Panc1 (cell line): ENCODE measurements at regions not wholly inside any gene's neighbourhood (a gene's known extent, or its start where the extent isn't known, plus 50 kb on each side); places are given as distances from the start of the nearest gene placed in this dataset.

Experiments used
- ATAC-seq: fragments of 200-7000 bp; cut with Tn5 transposase; 2 replicates; pipeline ENCODE4 v1.9.1; 2020; ENCODE audit warnings: mild to moderate bottlenecking, moderate library complexity
- BruUV-seq: library from RNA; stranded (reverse); fragments of 400-500 nt; replicated peaks from 2 replicates; lab custom pipeline; 2021; lab: Mats Ljungman, UMichigan
- CTCF ChIA-PET: fragments of 300-600 bp; sonication (Branson Sonifier 250); formaldehyde crosslinking; loops from one replicate; lab custom pipeline; 2022; ENCODE audit warnings: antibody characterized with exemption; lab: Charles Lee
- POLR2A ChIA-PET: fragments of 300-600 bp; sonication (Branson Sonifier 250); formaldehyde crosslinking; loops from one replicate; lab custom pipeline; 2022; ENCODE audit warnings: antibody characterized with exemption; lab: Charles Lee
- DNase-seq: peaks from one replicate; pipeline ENCODE4 v3.0.0-alpha.2; 2010; ENCODE audit warnings: low read depth, low spot score
- H3K27ac ChIP-seq: 2 replicates; pipeline ENCODE4 v1.5.1; 2011; ENCODE audit warnings: mild to moderate bottlenecking, low read length, inconsistent platforms
- H3K27me3 ChIP-seq: fragments of 200-500 bp; sonication (Bioruptor generic); 2 replicates; pipeline ENCODE4 v1.6.0; 2014; ENCODE audit warnings: low read length, inconsistent platforms; ENCODE audit not compliant: control insufficient read depth, insufficient read depth
- H3K36me3 ChIP-seq: fragments of 200-500 bp; sonication (Bioruptor generic); 2 replicates; pipeline ENCODE4 v1.5.1; 2014; ENCODE audit warnings: inconsistent platforms, mild to moderate bottlenecking, low read length, moderate library complexity; ENCODE audit not compliant: control insufficient read depth, insufficient read depth
- H3K4me1 ChIP-seq: 2 replicates; pipeline ENCODE4 v1.5.1; 2011; ENCODE audit warnings: inconsistent platforms, mild to moderate bottlenecking, low read length, moderate library complexity; ENCODE audit not compliant: control insufficient read depth, insufficient read depth
- H3K4me3 ChIP-seq, 2 experiments: 2 replicates each; pipeline ENCODE4 v1.5.1; 2011 to 2012; ENCODE audit warnings: low read depth in 2 of 2, low read length in 2 of 2, mild to moderate bottlenecking in 2 of 2, inconsistent platforms in 1 of 2, moderate library complexity in 1 of 2
- H3K9me3 ChIP-seq: fragments of 200-500 bp; sonication (Bioruptor generic); 2 replicates; pipeline ENCODE4 v1.5.1; 2014; ENCODE audit warnings: low read depth, mild to moderate bottlenecking, inconsistent platforms, low read length, moderate library complexity; ENCODE audit not compliant: control insufficient read depth, insufficient read depth
- POLR2AphosphoS5 ChIP-seq: IDR thresholded peaks from 2 replicates; pipeline ENCODE4 v1.6.1; 2012; ENCODE audit warnings: mild to moderate bottlenecking, low read depth, low read length, moderate library complexity
- SIN3A ChIP-seq: IDR thresholded peaks from 2 replicates; pipeline ENCODE4 v1.6.1; 2012; ENCODE audit warnings: low read depth, mild to moderate bottlenecking, low read length, moderate library complexity, borderline replicate concordance; ENCODE audit not compliant: insufficient read depth
- TCF7L2 ChIP-seq: IDR thresholded peaks from 2 replicates; pipeline ENCODE4 v1.6.1; 2011; ENCODE audit warnings: mild to moderate bottlenecking, low read depth, low read length, inconsistent platforms
- in situ Hi-C: cut with HindIII; loops from 2 replicates; pipeline ENCODE4 v1.10.0; 2016; ENCODE audit warnings: low sequenced_read_pairs, low pct_unique_long_range_greater_than_20kb
- intact Hi-C: fragments of 100-400 bp; cut with micrococcal nuclease; formaldehyde crosslinking; loops from one replicate; pipeline ENCODE4 v1.10.0; 2022; ENCODE audit not compliant: unreplicated experiment
- TF ChIP-seq, protein P1 (sequence below): fragments of 450-650 bp; IDR thresholded peaks from 2 replicates; pipeline ENCODE4 v1.5.1; 2017; ENCODE audit warnings: mild to moderate bottlenecking
- TF ChIP-seq, protein P2 (sequence below), 2 experiments: IDR thresholded peaks; 2 replicates each; pipeline ENCODE4 v1.6.1; 2011 to 2012; ENCODE audit warnings: low read depth in 2 of 2, control low read depth in 1 of 2, low read length in 1 of 2, mild to moderate bottlenecking in 1 of 2, moderate library complexity in 1 of 2; ENCODE audit not compliant: insufficient read depth in 1 of 2

DNA sequence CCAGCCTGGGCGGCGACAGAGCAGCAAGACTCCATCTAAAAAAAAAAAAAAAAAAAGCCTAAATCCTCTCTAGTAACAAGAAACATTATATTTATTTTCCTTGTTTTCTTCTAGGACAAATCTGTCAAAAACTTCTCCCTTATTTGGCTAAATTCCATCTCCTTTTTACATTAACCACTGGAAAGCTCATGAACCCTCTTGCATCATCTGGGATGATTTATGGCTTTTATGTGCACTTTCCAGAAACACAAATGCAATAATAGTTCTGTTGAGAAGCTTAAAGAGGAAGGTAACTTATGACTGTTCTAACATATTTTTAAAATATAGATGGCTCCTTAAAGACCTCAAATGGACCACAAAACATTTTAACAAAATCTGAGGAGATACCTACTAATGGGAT, 526.1 kb upstream of the SPTLC3 start:
- Histone ChIP-seq H3K4me1 (no peaks in the 10 kb centered on the region), H3K9me3 (no peaks in the 10 kb centered on the region), H3K27ac (no peak overlapping the region), H3K27me3 (no peaks in the 10 kb centered on the region), H3K36me3 (no peaks in the 10 kb centered on the region), H3K4me3 (no peak overlapping the region)
- in situ Hi-C loops (no loop called here), intact Hi-C loops (no loop called here)
- CTCF ChIA-PET = no interaction called here
- ATAC-seq (no peak), DNase-seq (no peak)
- TF ChIP-seq TCF7L2 = no peak
- TF ChIP-seq POLR2AphosphoS5 = no peak
- no peak for TF ChIP-seq SIN3A
- TF ChIP-seq, protein P1, sequence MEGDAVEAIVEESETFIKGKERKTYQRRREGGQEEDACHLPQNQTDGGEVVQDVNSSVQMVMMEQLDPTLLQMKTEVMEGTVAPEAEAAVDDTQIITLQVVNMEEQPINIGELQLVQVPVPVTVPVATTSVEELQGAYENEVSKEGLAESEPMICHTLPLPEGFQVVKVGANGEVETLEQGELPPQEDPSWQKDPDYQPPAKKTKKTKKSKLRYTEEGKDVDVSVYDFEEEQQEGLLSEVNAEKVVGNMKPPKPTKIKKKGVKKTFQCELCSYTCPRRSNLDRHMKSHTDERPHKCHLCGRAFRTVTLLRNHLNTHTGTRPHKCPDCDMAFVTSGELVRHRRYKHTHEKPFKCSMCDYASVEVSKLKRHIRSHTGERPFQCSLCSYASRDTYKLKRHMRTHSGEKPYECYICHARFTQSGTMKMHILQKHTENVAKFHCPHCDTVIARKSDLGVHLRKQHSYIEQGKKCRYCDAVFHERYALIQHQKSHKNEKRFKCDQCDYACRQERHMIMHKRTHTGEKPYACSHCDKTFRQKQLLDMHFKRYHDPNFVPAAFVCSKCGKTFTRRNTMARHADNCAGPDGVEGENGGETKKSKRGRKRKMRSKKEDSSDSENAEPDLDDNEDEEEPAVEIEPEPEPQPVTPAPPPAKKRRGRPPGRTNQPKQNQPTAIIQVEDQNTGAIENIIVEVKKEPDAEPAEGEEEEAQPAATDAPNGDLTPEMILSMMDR = no peak
- TF ChIP-seq, protein P2, sequence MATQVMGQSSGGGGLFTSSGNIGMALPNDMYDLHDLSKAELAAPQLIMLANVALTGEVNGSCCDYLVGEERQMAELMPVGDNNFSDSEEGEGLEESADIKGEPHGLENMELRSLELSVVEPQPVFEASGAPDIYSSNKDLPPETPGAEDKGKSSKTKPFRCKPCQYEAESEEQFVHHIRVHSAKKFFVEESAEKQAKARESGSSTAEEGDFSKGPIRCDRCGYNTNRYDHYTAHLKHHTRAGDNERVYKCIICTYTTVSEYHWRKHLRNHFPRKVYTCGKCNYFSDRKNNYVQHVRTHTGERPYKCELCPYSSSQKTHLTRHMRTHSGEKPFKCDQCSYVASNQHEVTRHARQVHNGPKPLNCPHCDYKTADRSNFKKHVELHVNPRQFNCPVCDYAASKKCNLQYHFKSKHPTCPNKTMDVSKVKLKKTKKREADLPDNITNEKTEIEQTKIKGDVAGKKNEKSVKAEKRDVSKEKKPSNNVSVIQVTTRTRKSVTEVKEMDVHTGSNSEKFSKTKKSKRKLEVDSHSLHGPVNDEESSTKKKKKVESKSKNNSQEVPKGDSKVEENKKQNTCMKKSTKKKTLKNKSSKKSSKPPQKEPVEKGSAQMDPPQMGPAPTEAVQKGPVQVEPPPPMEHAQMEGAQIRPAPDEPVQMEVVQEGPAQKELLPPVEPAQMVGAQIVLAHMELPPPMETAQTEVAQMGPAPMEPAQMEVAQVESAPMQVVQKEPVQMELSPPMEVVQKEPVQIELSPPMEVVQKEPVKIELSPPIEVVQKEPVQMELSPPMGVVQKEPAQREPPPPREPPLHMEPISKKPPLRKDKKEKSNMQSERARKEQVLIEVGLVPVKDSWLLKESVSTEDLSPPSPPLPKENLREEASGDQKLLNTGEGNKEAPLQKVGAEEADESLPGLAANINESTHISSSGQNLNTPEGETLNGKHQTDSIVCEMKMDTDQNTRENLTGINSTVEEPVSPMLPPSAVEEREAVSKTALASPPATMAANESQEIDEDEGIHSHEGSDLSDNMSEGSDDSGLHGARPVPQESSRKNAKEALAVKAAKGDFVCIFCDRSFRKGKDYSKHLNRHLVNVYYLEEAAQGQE (IDR thresholded peaks at IDR 0.05; ENCODE audit: insufficient read depth in 1 of 2, low read depth in 2 of 2, low read length in 1 of 2) = no peak
- POLR2A ChIA-PET = no interaction called here
- no TSS peak for BruUV-seq

DNA sequence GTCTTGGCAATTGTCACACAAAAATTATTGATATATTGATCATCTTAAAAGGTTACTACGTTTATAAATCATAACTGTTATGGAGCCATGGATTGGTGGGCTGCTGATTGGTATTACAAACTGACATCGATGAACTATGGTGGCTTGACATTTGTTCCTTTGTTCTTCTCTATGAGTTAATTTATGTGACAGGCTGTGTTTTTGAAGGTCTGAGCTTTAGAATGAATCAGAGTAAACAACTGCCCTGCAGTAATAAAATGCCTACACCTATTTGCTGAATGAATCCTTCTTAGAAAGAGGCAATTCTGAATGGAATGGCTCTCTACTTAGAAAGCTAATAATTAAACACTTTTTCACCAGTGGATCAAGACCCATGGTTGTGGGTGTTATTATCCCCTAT, 506.3 kb upstream of the SPTLC3 start:
- Histone ChIP-seq H3K36me3 (no peaks in the 10 kb centered on the region), H3K4me3 (no peak overlapping the region), H3K27ac (no peak overlapping the region), H3K27me3 (no peaks in the 10 kb centered on the region), H3K4me1 (no peaks in the 10 kb centered on the region), H3K9me3 (no peaks in the 10 kb centered on the region)
- no peak for TF ChIP-seq POLR2AphosphoS5
- TF ChIP-seq, protein P2 (IDR thresholded peaks at IDR 0.05; ENCODE audit: insufficient read depth in 1 of 2, low read depth in 2 of 2, low read length in 1 of 2) = no peak
- TF ChIP-seq, protein P1 = no peak
- no peak for TF ChIP-seq TCF7L2
- no peak for TF ChIP-seq SIN3A
- DNase-seq = no peak
- in situ Hi-C loops (no loop called here), intact Hi-C loops (no loop called here)
- no TSS peak for BruUV-seq
- ChIA-PET POLR2A (no interaction called here), CTCF (no interaction called here)
- no peak for ATAC-seq
